Sigmoid colon (tissue), 4 donors: ENCODE measurements at regions not wholly inside any gene's neighbourhood (a gene's known extent, or its start where the extent isn't known, plus 50 kb on each side); places are given as distances from the start of the nearest gene placed in this dataset.

Experiments
- EP300 ChIP-seq, 4 donors: sonication (generic); formaldehyde crosslinking; IDR thresholded peaks; one replicate each; pipeline ENCODE4 v1.6.1; 2017; ENCODE audit warnings: antibody characterized with exemption in 4 of 4
- POLR2A ChIP-seq, 2 donors: fragments of 450-650 bp; IDR thresholded peaks; one replicate each; pipeline ENCODE4 v1.6.1; 2016; ENCODE audit warnings: antibody characterized with exemption in 2 of 2, mild to moderate bottlenecking in 2 of 2, moderate library complexity in 2 of 2
- POLR2AphosphoS5 ChIP-seq, 4 donors: sonication (generic); formaldehyde crosslinking; IDR thresholded peaks; one replicate each; pipeline ENCODE4 v1.6.1; 2017; ENCODE audit warnings: antibody characterized with exemption in 4 of 4
- TF ChIP-seq, protein P1 (sequence below), 4 experiments: fragments of 450-650 bp in 3 of 4; fragments of 200-600 bp in 1 of 4; IDR thresholded peaks; one replicate each; pipeline ENCODE4 v1.5.1; 2016 to 2019; ENCODE audit warnings: antibody characterized with exemption in 4 of 4, mild to moderate bottlenecking in 3 of 4, moderate library complexity in 2 of 4

DNA sequence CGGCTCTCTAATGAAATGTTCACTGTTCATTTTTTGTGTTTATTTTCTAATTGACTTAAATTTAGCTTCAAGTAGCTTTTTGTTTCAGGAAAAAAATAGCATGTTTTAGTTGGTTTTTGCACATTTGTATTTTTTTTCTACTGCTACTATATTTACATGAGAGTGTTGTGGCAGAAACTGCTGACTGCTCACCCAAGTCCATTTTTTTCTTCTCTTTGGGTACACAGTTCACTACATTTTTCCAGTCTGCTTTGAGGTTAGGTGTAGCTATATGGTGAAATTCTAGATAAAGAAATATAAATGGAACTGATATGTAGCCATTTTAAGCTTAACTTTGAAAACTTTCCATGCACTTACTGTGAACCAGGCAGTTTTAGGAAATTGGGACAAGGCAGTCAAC is 216.7 kb upstream of the C11orf87 start:
- TF ChIP-seq, protein P1, sequence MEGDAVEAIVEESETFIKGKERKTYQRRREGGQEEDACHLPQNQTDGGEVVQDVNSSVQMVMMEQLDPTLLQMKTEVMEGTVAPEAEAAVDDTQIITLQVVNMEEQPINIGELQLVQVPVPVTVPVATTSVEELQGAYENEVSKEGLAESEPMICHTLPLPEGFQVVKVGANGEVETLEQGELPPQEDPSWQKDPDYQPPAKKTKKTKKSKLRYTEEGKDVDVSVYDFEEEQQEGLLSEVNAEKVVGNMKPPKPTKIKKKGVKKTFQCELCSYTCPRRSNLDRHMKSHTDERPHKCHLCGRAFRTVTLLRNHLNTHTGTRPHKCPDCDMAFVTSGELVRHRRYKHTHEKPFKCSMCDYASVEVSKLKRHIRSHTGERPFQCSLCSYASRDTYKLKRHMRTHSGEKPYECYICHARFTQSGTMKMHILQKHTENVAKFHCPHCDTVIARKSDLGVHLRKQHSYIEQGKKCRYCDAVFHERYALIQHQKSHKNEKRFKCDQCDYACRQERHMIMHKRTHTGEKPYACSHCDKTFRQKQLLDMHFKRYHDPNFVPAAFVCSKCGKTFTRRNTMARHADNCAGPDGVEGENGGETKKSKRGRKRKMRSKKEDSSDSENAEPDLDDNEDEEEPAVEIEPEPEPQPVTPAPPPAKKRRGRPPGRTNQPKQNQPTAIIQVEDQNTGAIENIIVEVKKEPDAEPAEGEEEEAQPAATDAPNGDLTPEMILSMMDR (IDR thresholded peaks at IDR 0.05) = no peak
- TF ChIP-seq POLR2A (IDR thresholded peaks at IDR 0.05) (no peak), EP300 (IDR thresholded peaks at IDR 0.05) (no peak), POLR2AphosphoS5 (IDR thresholded peaks at IDR 0.05) (no peak)
